Jurkat, Clone E6-1 (cell line): ENCODE measurements at regions not wholly inside any gene's neighbourhood (a gene's known extent, or its start where the extent isn't known, plus 50 kb on each side); places are given as distances from the start of the nearest gene placed in this dataset.

Experiments
- DNase-seq: peaks from one replicate; pipeline ENCODE4 v3.0.0-alpha.2; 2011; ENCODE audit warnings: low read depth, low spot score
- H3K4me3 ChIP-seq: 2 replicates; pipeline ENCODE4 v1.5.1; 2011; ENCODE audit warnings: mild to moderate bottlenecking, low read length, control low read depth, moderate library complexity

GRCh38 chr4:36870121-36870520, 374.4 kb upstream of the NWD2 start:
- no peak overlapping the region for H3K4me3 ChIP-seq
- no peak for DNase-seq

GRCh38 chr4:36872679-36873078, 371.9 kb upstream of the NWD2 start:
- DNase-seq = no peak

GRCh38 chr4:36884151-36884550, 360.4 kb upstream of the NWD2 start:
- DNase-seq = no peak
- H3K4me3 ChIP-seq = no peak overlapping the region

More at GRCh38 chr4:36872679-36873078, 371.9 kb upstream of the NWD2 start:
- no peak overlapping the region for H3K4me3 ChIP-seq

- DNase-seq = no peak
- no peak overlapping the region for H3K4me3 ChIP-seq
Measured at GRCh38 chr4:36891971-36892370, 352.6 kb upstream of the NWD2 start.

- no peak for DNase-seq
Measured at GRCh38 chr4:36900446-36900987, 344.0 kb upstream of the NWD2 start.

GRCh38 chr4:36904823-36905222, 339.7 kb upstream of the NWD2 start:
- no peak overlapping the region for H3K4me3 ChIP-seq
- DNase-seq = no peak

More at GRCh38 chr4:36900446-36900987, 344.0 kb upstream of the NWD2 start:
- no peak overlapping the region for H3K4me3 ChIP-seq

GRCh38 chr4:36914106-36914505, 330.4 kb upstream of the NWD2 start:
- DNase-seq = no peak
- H3K4me3 ChIP-seq = no peak overlapping the region

- DNase-seq = no peak
- H3K4me3 ChIP-seq = no peak overlapping the region
Measured at GRCh38 chr4:36915717-36916116, 328.8 kb upstream of the NWD2 start.

- no peak overlapping the region for H3K4me3 ChIP-seq
- no peak for DNase-seq
Measured at GRCh38 chr4:36917413-36917812, 327.1 kb upstream of the NWD2 start.

- DNase-seq = no peak
- H3K4me3 ChIP-seq = no peak overlapping the region
Measured at GRCh38 chr4:36919721-36920120, 324.8 kb upstream of the NWD2 start.

- no peak for DNase-seq
- no peak overlapping the region for H3K4me3 ChIP-seq
Measured at GRCh38 chr4:36921476-36922216, 322.9 kb upstream of the NWD2 start.

- no peak for DNase-seq
- H3K4me3 ChIP-seq = no peak overlapping the region
Measured at GRCh38 chr4:36930562-36931111, 313.9 kb upstream of the NWD2 start.

GRCh38 chr4:36944232-36944631, 300.3 kb upstream of the NWD2 start:
- H3K4me3 ChIP-seq = no peak overlapping the region
- DNase-seq = no peak

- no peak overlapping the region for H3K4me3 ChIP-seq
- DNase-seq = no peak
Measured at GRCh38 chr4:36961420-36961819, 283.1 kb upstream of the NWD2 start.

- H3K4me3 ChIP-seq = no peak overlapping the region
- no peak for DNase-seq
Measured at GRCh38 chr4:36966756-36967460, 277.6 kb upstream of the NWD2 start.

- DNase-seq = no peak
- no peak overlapping the region for H3K4me3 ChIP-seq
Measured at GRCh38 chr4:36979533-36979932, 265.0 kb upstream of the NWD2 start.

GRCh38 chr4:36990128-36990872, 254.2 kb upstream of the NWD2 start:
- no peak for DNase-seq
- H3K4me3 ChIP-seq = no peak overlapping the region

GRCh38 chr4:36997727-36998126, 246.8 kb upstream of the NWD2 start:
- no peak for DNase-seq
- H3K4me3 ChIP-seq = no peak overlapping the region

- DNase-seq = no peak
Measured at GRCh38 chr4:37000281-37000680, 244.3 kb upstream of the NWD2 start.

More at GRCh38 chr4:37000281-37000680, 244.3 kb upstream of the NWD2 start:
- no peak overlapping the region for H3K4me3 ChIP-seq
